ENCODE measurements at regions not wholly inside any gene's neighbourhood (a gene's known extent, or its start where the extent isn't known, plus 50 kb on each side); places are given as distances from the start of the nearest gene placed in this dataset.

- 73 to 80% methylated on average over 2 of the region's 2 CpGs for WGBS, 2 donors
- H3K4me1 ChIP-seq = no peaks in the 10 kb centered on the region
- no peak for ATAC-seq (ENCODE audit: low FRiP score in 2 of 2)
- no peak for DNase-seq
- H3K27ac ChIP-seq = no peak overlapping the region
- TF ChIP-seq, protein P1, sequence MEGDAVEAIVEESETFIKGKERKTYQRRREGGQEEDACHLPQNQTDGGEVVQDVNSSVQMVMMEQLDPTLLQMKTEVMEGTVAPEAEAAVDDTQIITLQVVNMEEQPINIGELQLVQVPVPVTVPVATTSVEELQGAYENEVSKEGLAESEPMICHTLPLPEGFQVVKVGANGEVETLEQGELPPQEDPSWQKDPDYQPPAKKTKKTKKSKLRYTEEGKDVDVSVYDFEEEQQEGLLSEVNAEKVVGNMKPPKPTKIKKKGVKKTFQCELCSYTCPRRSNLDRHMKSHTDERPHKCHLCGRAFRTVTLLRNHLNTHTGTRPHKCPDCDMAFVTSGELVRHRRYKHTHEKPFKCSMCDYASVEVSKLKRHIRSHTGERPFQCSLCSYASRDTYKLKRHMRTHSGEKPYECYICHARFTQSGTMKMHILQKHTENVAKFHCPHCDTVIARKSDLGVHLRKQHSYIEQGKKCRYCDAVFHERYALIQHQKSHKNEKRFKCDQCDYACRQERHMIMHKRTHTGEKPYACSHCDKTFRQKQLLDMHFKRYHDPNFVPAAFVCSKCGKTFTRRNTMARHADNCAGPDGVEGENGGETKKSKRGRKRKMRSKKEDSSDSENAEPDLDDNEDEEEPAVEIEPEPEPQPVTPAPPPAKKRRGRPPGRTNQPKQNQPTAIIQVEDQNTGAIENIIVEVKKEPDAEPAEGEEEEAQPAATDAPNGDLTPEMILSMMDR (IDR thresholded peaks at IDR 0.05) = no peak
- TF ChIP-seq POLR2A (IDR thresholded peaks at IDR 0.05) = no peak
- no peak for TF ChIP-seq EP300 (IDR thresholded peaks at IDR 0.05)
- TF ChIP-seq POLR2AphosphoS5 (IDR thresholded peaks at IDR 0.05) = no peak
- no peak overlapping the region for H3K4me3 ChIP-seq
- no peaks in the 10 kb centered on the region for H3K36me3 ChIP-seq
- H3K9me3 ChIP-seq = peaks cover 0 to 3% (median 0%) of the 10 kb centered on the region in 4 donors
- H3K27me3 ChIP-seq = no peaks in the 10 kb centered on the region
These were observed 603.9 kb upstream of the CADM1 start for GRCh38 chr11:116108161-116108560.

- WGBS, 2 donors = 84 to 85% methylated on average over 3 of the region's 3 CpGs
- no peaks in the 10 kb centered on the region for H3K27me3 ChIP-seq
These were observed 603.0 kb upstream of the CADM1 start for GRCh38 chr11:116107229-116107628.

GRCh38 chr11:116104498-116105174 lies 600.4 kb upstream of the CADM1 start:
- Histone ChIP-seq H3K36me3 (no peaks in the 10 kb centered on the region), H3K4me1 (no peaks in the 10 kb centered on the region), H3K27me3 (no peaks in the 10 kb centered on the region), H3K9me3 (no peaks in the 10 kb centered on the region), H3K4me3 (no peak overlapping the region), H3K27ac (no peak overlapping the region)
- ATAC-seq (ENCODE audit: low FRiP score in 2 of 2) (no peak), DNase-seq (no peak)
- WGBS, 2 donors = 53 to 69% methylated on average over 4 of the region's 4 CpGs
- TF ChIP-seq EP300 (IDR thresholded peaks at IDR 0.05) (no peak), POLR2A (IDR thresholded peaks at IDR 0.05) (no peak), POLR2AphosphoS5 (IDR thresholded peaks at IDR 0.05) (no peak)
- TF ChIP-seq, protein P1 (IDR thresholded peaks at IDR 0.05) = no peak

More at GRCh38 chr11:116107229-116107628, 603.0 kb upstream of the CADM1 start:
- Histone ChIP-seq H3K9me3 (no peaks in the 10 kb centered on the region), H3K4me1 (no peaks in the 10 kb centered on the region), H3K36me3 (no peaks in the 10 kb centered on the region), H3K27ac (no peak overlapping the region), H3K4me3 (no peak overlapping the region)
- ATAC-seq (ENCODE audit: low FRiP score in 2 of 2) = no peak
- no peak for DNase-seq
- TF ChIP-seq POLR2AphosphoS5 (IDR thresholded peaks at IDR 0.05) (no peak), POLR2A (IDR thresholded peaks at IDR 0.05) (no peak), EP300 (IDR thresholded peaks at IDR 0.05) (no peak)
- TF ChIP-seq, protein P1 (IDR thresholded peaks at IDR 0.05) = no peak

- Histone ChIP-seq H3K27me3 (no peaks in the 10 kb centered on the region), H3K4me3 (no peak overlapping the region), H3K36me3 (no peaks in the 10 kb centered on the region), H3K9me3 (no peaks in the 10 kb centered on the region), H3K4me1 (no peaks in the 10 kb centered on the region), H3K27ac (no peak overlapping the region)
- DNase-seq (no peak), ATAC-seq (ENCODE audit: low FRiP score in 2 of 2) (peak in 1 of 2 donors; percentile 55)
- WGBS, 2 donors = 56 to 63% methylated on average over 3 of the region's 3 CpGs
- no peak for TF ChIP-seq POLR2A (IDR thresholded peaks at IDR 0.05)
- no peak for TF ChIP-seq EP300 (IDR thresholded peaks at IDR 0.05)
- no peak for TF ChIP-seq POLR2AphosphoS5 (IDR thresholded peaks at IDR 0.05)
- TF ChIP-seq, protein P1 (IDR thresholded peaks at IDR 0.05) = no peak
These were observed 597.7 kb upstream of the CADM1 start for GRCh38 chr11:116101902-116102301.

DNA sequence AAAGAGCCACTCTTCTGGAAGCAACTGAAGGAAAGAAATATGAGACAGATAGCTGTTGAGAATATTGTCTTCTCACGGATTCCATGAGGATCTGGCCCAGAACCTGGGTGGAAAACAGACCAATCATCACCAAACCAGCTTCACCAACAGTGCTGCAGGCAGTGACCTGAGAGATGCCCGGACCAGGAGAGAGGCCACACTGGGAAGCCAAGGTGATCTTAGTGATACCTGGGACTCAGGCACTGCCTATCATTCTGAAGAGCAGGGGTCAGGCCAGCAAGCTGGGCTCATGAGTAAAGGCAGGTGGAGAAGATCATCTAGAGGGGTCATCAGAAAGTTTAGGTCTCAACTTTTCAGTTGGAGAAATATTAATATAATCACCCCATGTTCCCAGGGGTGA lies 595.8 kb upstream of the CADM1 start:
- Histone ChIP-seq H3K9me3 (no peaks in the 10 kb centered on the region), H3K27me3 (no peaks in the 10 kb centered on the region), H3K4me3 (no peak overlapping the region), H3K36me3 (no peaks in the 10 kb centered on the region), H3K4me1 (no peaks in the 10 kb centered on the region), H3K27ac (no peak overlapping the region)
- DNase-seq = no peak
- 80 to 89% methylated on average over 2 of the region's 2 CpGs for WGBS, 2 donors
- TF ChIP-seq POLR2A (IDR thresholded peaks at IDR 0.05) (no peak), EP300 (IDR thresholded peaks at IDR 0.05) (no peak), POLR2AphosphoS5 (IDR thresholded peaks at IDR 0.05) (no peak)
- TF ChIP-seq, protein P1 (IDR thresholded peaks at IDR 0.05) = no peak
- ATAC-seq (ENCODE audit: low FRiP score in 2 of 2) = no peak
